Uterus (tissue), 2 donors: ENCODE measurements at regions not wholly inside any gene's neighbourhood (a gene's known extent, or its start where the extent isn't known, plus 50 kb on each side); places are given as distances from the start of the nearest gene placed in this dataset.

Experiments
- POLR2A ChIP-seq, 2 donors: fragments of 450-650 bp; IDR thresholded peaks; one replicate each; pipeline ENCODE4 v1.6.1; 2016; ENCODE audit warnings: antibody characterized with exemption in 2 of 2, mild to moderate bottlenecking in 1 of 2, moderate library complexity in 1 of 2
- TF ChIP-seq, protein P1 (sequence below), 4 experiments: fragments of 200-600 bp in 2 of 4; fragments of 450-650 bp in 2 of 4; sonication (generic) in 2 of 4; IDR thresholded peaks; one replicate each; pipeline ENCODE4 v1.5.1; 2016 to 2019; ENCODE audit warnings: antibody characterized with exemption in 4 of 4, mild to moderate bottlenecking in 2 of 4, moderate library complexity in 1 of 4

DNA sequence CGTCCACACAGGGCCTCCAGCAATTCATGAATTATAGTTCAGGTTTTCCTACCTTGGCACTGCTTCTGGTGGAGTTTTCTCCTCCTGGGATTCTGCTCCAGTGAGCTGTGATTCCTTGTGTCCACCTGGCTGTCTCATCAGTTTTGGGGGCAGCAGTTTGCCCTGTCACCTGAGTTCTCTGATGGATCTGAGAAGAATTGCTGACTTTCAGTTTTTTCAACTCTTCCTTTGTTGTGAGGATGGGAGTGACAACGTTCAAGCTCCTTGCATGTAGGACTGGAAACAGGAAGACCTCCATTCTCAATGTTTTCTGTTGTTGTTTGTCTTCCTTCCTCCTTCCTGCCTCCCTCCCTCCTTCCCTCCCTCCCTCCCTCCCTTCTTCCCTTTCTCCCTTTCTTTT lies 359.0 kb downstream of the TSN start:
- TF ChIP-seq, protein P1, sequence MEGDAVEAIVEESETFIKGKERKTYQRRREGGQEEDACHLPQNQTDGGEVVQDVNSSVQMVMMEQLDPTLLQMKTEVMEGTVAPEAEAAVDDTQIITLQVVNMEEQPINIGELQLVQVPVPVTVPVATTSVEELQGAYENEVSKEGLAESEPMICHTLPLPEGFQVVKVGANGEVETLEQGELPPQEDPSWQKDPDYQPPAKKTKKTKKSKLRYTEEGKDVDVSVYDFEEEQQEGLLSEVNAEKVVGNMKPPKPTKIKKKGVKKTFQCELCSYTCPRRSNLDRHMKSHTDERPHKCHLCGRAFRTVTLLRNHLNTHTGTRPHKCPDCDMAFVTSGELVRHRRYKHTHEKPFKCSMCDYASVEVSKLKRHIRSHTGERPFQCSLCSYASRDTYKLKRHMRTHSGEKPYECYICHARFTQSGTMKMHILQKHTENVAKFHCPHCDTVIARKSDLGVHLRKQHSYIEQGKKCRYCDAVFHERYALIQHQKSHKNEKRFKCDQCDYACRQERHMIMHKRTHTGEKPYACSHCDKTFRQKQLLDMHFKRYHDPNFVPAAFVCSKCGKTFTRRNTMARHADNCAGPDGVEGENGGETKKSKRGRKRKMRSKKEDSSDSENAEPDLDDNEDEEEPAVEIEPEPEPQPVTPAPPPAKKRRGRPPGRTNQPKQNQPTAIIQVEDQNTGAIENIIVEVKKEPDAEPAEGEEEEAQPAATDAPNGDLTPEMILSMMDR (IDR thresholded peaks at IDR 0.05) = no peak
- TF ChIP-seq POLR2A (IDR thresholded peaks at IDR 0.05) = no peak
